ENCODE measurements at regions not wholly inside any gene's neighbourhood (a gene's known extent, or its start where the extent isn't known, plus 50 kb on each side); places are given as distances from the start of the nearest gene placed in this dataset.

DNA sequence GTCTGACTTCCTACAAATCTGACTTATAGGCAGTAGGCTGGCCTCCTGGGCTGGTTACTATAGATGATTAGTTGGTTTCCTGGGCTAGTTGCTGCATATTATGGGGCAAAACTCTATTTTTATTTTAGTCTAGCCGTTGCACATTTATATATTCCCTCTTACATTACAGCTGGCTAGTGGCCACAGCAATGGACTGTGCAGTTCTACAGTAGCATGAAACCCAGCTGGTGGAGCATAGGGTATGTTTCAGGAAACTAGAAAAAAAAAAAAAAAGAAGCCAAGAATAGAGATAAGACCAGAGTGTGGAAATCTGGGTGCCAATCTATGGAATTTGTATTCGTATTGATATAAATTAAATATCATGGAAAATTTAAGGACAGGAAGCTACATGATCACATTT lies 304.4 kb upstream of the NBEA start:
- TF ChIP-seq GATA3 (IDR thresholded peaks at IDR 0.05; ENCODE audit: low read depth, low read length) (no peak), GATA2 (IDR thresholded peaks at IDR 0.05; ENCODE audit: low read depth, low read length) (no peak)

Data from SH-SY5Y (cell line).